ENCODE measurements at regions not wholly inside any gene's neighbourhood (a gene's known extent, or its start where the extent isn't known, plus 50 kb on each side); places are given as distances from the start of the nearest gene placed in this dataset.

DNA sequence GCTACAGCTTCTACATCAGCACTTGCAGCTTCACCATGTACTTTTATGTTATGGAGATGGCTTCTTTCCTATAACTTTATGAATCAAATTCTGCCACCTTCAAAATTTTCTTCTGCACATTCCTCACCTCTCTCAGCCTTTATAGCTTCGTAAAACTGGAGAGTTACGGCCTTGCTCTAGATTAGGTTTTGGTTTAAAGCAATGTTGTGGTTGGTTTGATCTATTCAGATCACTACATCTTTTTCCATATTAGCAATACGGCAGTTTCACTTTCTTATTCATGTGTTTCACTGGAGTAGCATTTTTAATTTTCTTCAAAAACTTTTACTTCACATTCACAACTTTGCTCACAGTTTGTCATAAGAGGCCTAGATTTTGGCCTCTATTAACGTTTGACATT is 242.9 kb upstream of the GYPC start:
- TF ChIP-seq, protein P1, sequence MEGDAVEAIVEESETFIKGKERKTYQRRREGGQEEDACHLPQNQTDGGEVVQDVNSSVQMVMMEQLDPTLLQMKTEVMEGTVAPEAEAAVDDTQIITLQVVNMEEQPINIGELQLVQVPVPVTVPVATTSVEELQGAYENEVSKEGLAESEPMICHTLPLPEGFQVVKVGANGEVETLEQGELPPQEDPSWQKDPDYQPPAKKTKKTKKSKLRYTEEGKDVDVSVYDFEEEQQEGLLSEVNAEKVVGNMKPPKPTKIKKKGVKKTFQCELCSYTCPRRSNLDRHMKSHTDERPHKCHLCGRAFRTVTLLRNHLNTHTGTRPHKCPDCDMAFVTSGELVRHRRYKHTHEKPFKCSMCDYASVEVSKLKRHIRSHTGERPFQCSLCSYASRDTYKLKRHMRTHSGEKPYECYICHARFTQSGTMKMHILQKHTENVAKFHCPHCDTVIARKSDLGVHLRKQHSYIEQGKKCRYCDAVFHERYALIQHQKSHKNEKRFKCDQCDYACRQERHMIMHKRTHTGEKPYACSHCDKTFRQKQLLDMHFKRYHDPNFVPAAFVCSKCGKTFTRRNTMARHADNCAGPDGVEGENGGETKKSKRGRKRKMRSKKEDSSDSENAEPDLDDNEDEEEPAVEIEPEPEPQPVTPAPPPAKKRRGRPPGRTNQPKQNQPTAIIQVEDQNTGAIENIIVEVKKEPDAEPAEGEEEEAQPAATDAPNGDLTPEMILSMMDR (IDR thresholded peaks at IDR 0.05), result no peak
- TF ChIP-seq POLR2A (IDR thresholded peaks at IDR 0.05), result no peak

Measured in lower leg skin (tissue), 3 donors.